H1 (cell line): ENCODE measurements at regions not wholly inside any gene's neighbourhood (a gene's known extent, or its start where the extent isn't known, plus 50 kb on each side); places are given as distances from the start of the nearest gene placed in this dataset.

Experiments used
- CTCF ChIA-PET: fragments of 300-600 bp; sonication (Branson Sonifier 250); formaldehyde crosslinking; loops from one replicate; lab custom pipeline; 2021; ENCODE audit not compliant: partially characterized antibody; lab: Charles Lee
- POLR2A ChIA-PET: fragments of 300-600 bp; sonication (Branson Sonifier 250); formaldehyde crosslinking; loops from one replicate; lab custom pipeline; 2021; ENCODE audit warnings: inconsistent platforms; ENCODE audit not compliant: partially characterized antibody; lab: Charles Lee
- DNase-seq, 2 experiments: peaks; one replicate each; pipeline versions ENCODE4 v3.0.0 to v3.0.0-alpha.2; 2010 to 2022; ENCODE audit warnings: low spot score in 2 of 2, low read depth in 1 of 2, mixed read lengths in 1 of 2
- FAIRE-seq: peaks from 2 replicates; lab custom pipeline; 2011; peaks lifted over from hg19 to GRCh38; lab: Jason Lieb, UNC
- H2AFZ ChIP-seq: 2 replicates; pipeline ENCODE4 v1.8.1; 2012; ENCODE audit warnings: low read length, inconsistent platforms
- H2AK5ac ChIP-seq: 2 replicates; pipeline ENCODE4 v1.6.1; 2013; ENCODE audit warnings: low read depth, low read length
- H2BK120ac ChIP-seq: replicated peaks from 2 replicates; pipeline ENCODE3; 2013; ENCODE audit warnings: low read depth, low read length, inconsistent platforms
- H2BK12ac ChIP-seq: 2 replicates; pipeline ENCODE4 v1.6.1; 2013; ENCODE audit warnings: low read depth, low read length
- H2BK15ac ChIP-seq: 2 replicates; pipeline ENCODE4 v1.6.1; 2013; ENCODE audit warnings: low read length
- H2BK20ac ChIP-seq: 2 replicates; pipeline ENCODE4 v1.6.1; 2013; ENCODE audit warnings: low read length
- H2BK5ac ChIP-seq: 2 replicates; pipeline ENCODE4 v1.6.1; 2013; ENCODE audit warnings: low read depth, low read length
- H3K14ac ChIP-seq: 2 replicates; pipeline ENCODE4 v1.6.1; 2013; ENCODE audit warnings: inconsistent platforms; ENCODE audit not compliant: insufficient read length
- H3K18ac ChIP-seq: 2 replicates; pipeline ENCODE4 v1.6.1; 2013; ENCODE audit warnings: low read length; ENCODE audit errors: extremely low read depth
- H3K23ac ChIP-seq: 2 replicates; pipeline ENCODE4 v1.6.1; 2013; ENCODE audit warnings: inconsistent platforms; ENCODE audit not compliant: insufficient read length
- H3K23me2 ChIP-seq: 2 replicates; pipeline ENCODE4 v1.6.1; 2013; ENCODE audit warnings: low read depth, low read length
- H3K27ac ChIP-seq: 2 replicates; pipeline ENCODE4 v1.6.1; 2011; ENCODE audit warnings: low read depth, low read length, inconsistent platforms
- H3K27me3 ChIP-seq, 4 experiments: replicated peaks in 1 of 4; 1 replicate in 1 of 4; 2 replicates in 3 of 4; pipeline versions ENCODE4 v1.6.1 to v1.8.1; 2011 to 2013; ENCODE audit warnings: low read length in 3 of 4, mild to moderate bottlenecking in 3 of 4, inconsistent platforms in 2 of 4, mixed read lengths in 2 of 4, moderate library complexity in 1 of 4; ENCODE audit not compliant: control insufficient read depth in 3 of 4, insufficient read depth in 3 of 4; ENCODE audit errors: extremely low read depth in 1 of 4
- H3K36me3 ChIP-seq, 4 experiments: 2 replicates each; pipeline versions ENCODE4 v1.6.1 to v1.8.1; 2011 to 2013; ENCODE audit warnings: mild to moderate bottlenecking in 4 of 4, low read length in 3 of 4, moderate library complexity in 2 of 4, control low read depth in 1 of 4, inconsistent platforms in 1 of 4; ENCODE audit not compliant: insufficient read depth in 4 of 4, control insufficient read depth in 2 of 4
- H3K4ac ChIP-seq: replicated peaks from 2 replicates; pipeline ENCODE3; 2013; ENCODE audit warnings: low read length, low read depth, mixed read lengths, inconsistent platforms; ENCODE audit not compliant: insufficient read length
- H3K4me1 ChIP-seq, 4 experiments: replicated peaks in 1 of 4; 1 replicate in 1 of 4; 2 replicates in 3 of 4; pipeline versions ENCODE4 v1.6.1 to v1.8.1; 2011 to 2013; ENCODE audit warnings: low read length in 3 of 4, inconsistent platforms in 2 of 4, mixed read lengths in 1 of 4; ENCODE audit not compliant: insufficient read depth in 4 of 4, control insufficient read depth in 3 of 4
- H3K4me2 ChIP-seq, 2 experiments: 2 replicates each; pipeline versions ENCODE4 v1.6.1 to v1.8.1; 2011 to 2013; ENCODE audit warnings: low read depth in 2 of 2, low read length in 2 of 2, control low read depth in 1 of 2, inconsistent platforms in 1 of 2, mild to moderate bottlenecking in 1 of 2; ENCODE audit not compliant: insufficient read depth in 1 of 2
- H3K4me3 ChIP-seq, 4 experiments: fragments of 200-600, 300-600 bp in 1 of 4; sonication (generic), shearing (Covaris generic), sonication (Bioruptor Twin) in 1 of 4; 2 replicates each; pipeline versions ENCODE4 v1.5.1 to v1.8.1; 2011 to 2016; ENCODE audit warnings: low read length in 4 of 4, low read depth in 3 of 4, control low read depth in 2 of 4, inconsistent platforms in 2 of 4, mild to moderate bottlenecking in 2 of 4, mixed read lengths in 1 of 4, moderate library complexity in 1 of 4; ENCODE audit not compliant: insufficient read depth in 2 of 4; ENCODE audit errors: extremely low read depth in 1 of 4
- H3K56ac ChIP-seq: replicated peaks from 2 replicates; pipeline ENCODE3; 2013; ENCODE audit warnings: low read depth, mild to moderate bottlenecking, mixed read lengths, low read length, inconsistent platforms; ENCODE audit not compliant: insufficient read length
- H3K79me1 ChIP-seq: 2 replicates; pipeline ENCODE4 v1.6.1; 2013; ENCODE audit warnings: low read depth, low read length, control low read depth
- H3K79me2 ChIP-seq, 2 experiments: 2 replicates each; pipeline versions ENCODE4 v1.6.1 to v1.8.1; 2012 to 2013; ENCODE audit warnings: low read length in 2 of 2, mild to moderate bottlenecking in 2 of 2, inconsistent platforms in 1 of 2; ENCODE audit not compliant: insufficient read depth in 2 of 2, control insufficient read depth in 1 of 2
- H3K9ac ChIP-seq, 4 experiments: replicated peaks in 1 of 4; 1 replicate in 1 of 4; 2 replicates in 3 of 4; pipeline versions ENCODE4 v1.6.1 to v1.8.1; 2011 to 2013; ENCODE audit warnings: low read depth in 3 of 4, low read length in 3 of 4, control low read depth in 2 of 4, mild to moderate bottlenecking in 2 of 4, moderate library complexity in 2 of 4, inconsistent platforms in 1 of 4; ENCODE audit errors: extremely low read depth in 1 of 4
- H3K9me3 ChIP-seq, 2 experiments: 2 replicates each; pipeline versions ENCODE4 v1.6.1 to v1.8.1; 2012 to 2013; ENCODE audit warnings: mild to moderate bottlenecking in 2 of 2, moderate library complexity in 2 of 2, control low read depth in 1 of 2, inconsistent platforms in 1 of 2, low read depth in 1 of 2, low read length in 1 of 2, mixed read lengths in 1 of 2; ENCODE audit not compliant: insufficient read depth in 2 of 2
- H4K20me1 ChIP-seq, 2 experiments: replicated peaks in 1 of 2; 2 replicates each; pipeline versions ENCODE3 to v1.8.1; 2011 to 2013; ENCODE audit warnings: inconsistent platforms in 2 of 2, low read length in 2 of 2, mild to moderate bottlenecking in 1 of 2; ENCODE audit not compliant: insufficient read depth in 2 of 2, control insufficient read depth in 1 of 2
- H4K5ac ChIP-seq: 2 replicates; pipeline ENCODE4 v1.6.1; 2013; ENCODE audit warnings: low read length, low read depth, mixed read lengths, inconsistent platforms; ENCODE audit not compliant: insufficient read length
- H4K8ac ChIP-seq: 2 replicates; pipeline ENCODE4 v1.8.0; 2013; ENCODE audit warnings: mild to moderate bottlenecking, moderate library complexity, low read length, inconsistent platforms; ENCODE audit not compliant: insufficient read depth; ENCODE audit errors: extremely low read depth
- H4K91ac ChIP-seq: replicated peaks from 2 replicates; pipeline ENCODE3; 2013; ENCODE audit warnings: low read length, mixed read lengths, inconsistent platforms; ENCODE audit not compliant: insufficient read length
- CBX5 ChIP-seq: fragments of 300-800, 300-1000 bp; sonication (generic); IDR thresholded peaks from 2 replicates; pipeline ENCODE4 v1.7.1; 2016; ENCODE audit warnings: antibody characterized with exemption, low read length, low read depth
- HDAC6 ChIP-seq: IDR thresholded peaks from one replicate; pipeline ENCODE4 v1.7.1; 2012; ENCODE audit warnings: low read depth, mild to moderate bottlenecking, inconsistent platforms, low read length, moderate library complexity
- WGBS, 2 experiments: shearing (Covaris generic) in 1 of 2; methylation state at CpG; one replicate each; pipeline versions ENCODE4 v1.1.6 to v1.1.7; 2013 to 2015; ENCODE audit warnings: low lambda C conversion rate in 2 of 2, mixed read lengths in 2 of 2, inconsistent platforms in 1 of 2, low coverage in 1 of 2, missing lambda C conversion rate in 1 of 2; ENCODE audit not compliant: insufficient replicate concordance in 2 of 2, insufficient coverage in 1 of 2, insufficient read length in 1 of 2; ENCODE audit errors: extremely low coverage in 1 of 2, missing lambda C conversion rate in 1 of 2; 5-methylcytosine and 5-hydroxymethylcytosine counted together

DNA sequence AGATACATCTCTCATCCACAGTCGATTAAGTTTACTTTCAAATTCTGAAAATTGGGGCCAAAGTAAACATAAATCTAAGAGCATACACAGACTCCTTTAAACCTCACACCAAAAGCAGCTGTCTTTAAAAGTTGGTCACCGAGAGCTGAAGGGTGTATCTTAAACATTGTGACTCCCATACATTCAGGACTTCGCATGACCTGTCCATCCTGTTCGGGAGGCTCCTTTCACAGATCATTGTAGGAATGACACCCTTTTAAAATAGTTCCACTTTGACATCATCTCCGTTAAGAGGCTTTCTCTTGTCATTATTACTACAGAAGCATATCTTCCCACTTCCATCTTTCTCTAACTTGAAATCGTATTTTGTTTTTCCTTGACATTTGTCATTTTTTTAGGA, 440.0 kb downstream of the DNAJB9 start:
- Histone ChIP-seq H3K9me3 (no peaks in the 10 kb centered on the region), H3K4ac (no peak overlapping the region), H3K79me2 (no peaks in the 10 kb centered on the region), H2BK120ac (no peak overlapping the region), H3K4me1 (no peaks in the 10 kb centered on the region), H2AFZ (no peak overlapping the region), H2BK5ac (no peak overlapping the region), H3K27ac (no peak overlapping the region), H4K5ac (no peak overlapping the region), H4K91ac (no peak overlapping the region), H2BK15ac (no peak overlapping the region), H4K20me1 (no peaks in the 10 kb centered on the region), H2BK20ac (no peak overlapping the region), H4K8ac (no peak overlapping the region), H3K18ac (no peak overlapping the region), H2BK12ac (no peak overlapping the region), H2AK5ac (no peak overlapping the region), H3K4me3 (no peak overlapping the region), H3K23me2 (no peaks in the 10 kb centered on the region), H3K14ac (no peak overlapping the region), H3K36me3 (no peaks in the 10 kb centered on the region), H3K56ac (no peak overlapping the region), H3K4me2 (no peak overlapping the region), H3K79me1 (no peaks in the 10 kb centered on the region), H3K23ac (no peak overlapping the region), H3K27me3 (no peaks in the 10 kb centered on the region), H3K9ac (no peak overlapping the region)
- DNase-seq, result no peak
- WGBS, 2 experiments, result 87% methylated on average over 6 of the region's 6 CpGs; no CpG with 5 or more reads in 1 of the 2 experiments
- ChIA-PET POLR2A (no interaction called here), CTCF (interaction anchor here (1.3 kb wide), 1 partner anchor 8 kb away, joined by 4 read pairs; no protein-coding TSS in a partner anchor)
- TF ChIP-seq HDAC6, result no peak
- no peak for TF ChIP-seq CBX5
- FAIRE-seq, result no peak
